Smooth muscle cell (in vitro differentiated cells): ENCODE measurements at regions not wholly inside any gene's neighbourhood (a gene's known extent, or its start where the extent isn't known, plus 50 kb on each side); places are given as distances from the start of the nearest gene placed in this dataset.

Source experiments
- DNase-seq: peaks from one replicate; lab custom pipeline; 2025; ENCODE audit not compliant: unreplicated experiment; lab: John Stamatoyannopoulos, UW
- H2AFZ ChIP-seq: fragments of 200-600 bp; sonication (generic); 2 replicates; pipeline ENCODE4 v1.6.0; 2016; ENCODE audit warnings: antibody characterized with exemption, low read depth, mild to moderate bottlenecking
- H3F3A ChIP-seq: fragments of 200-600 bp; sonication (generic); 2 replicates; pipeline ENCODE4 v1.6.0; 2017; ENCODE audit warnings: antibody characterized with exemption, low read depth
- H3K27ac ChIP-seq: fragments of 200-600 bp; sonication (generic); 2 replicates; pipeline ENCODE4 v1.5.1; 2016; ENCODE audit warnings: low read depth, mild to moderate bottlenecking
- H3K27me3 ChIP-seq: fragments of 200-600 bp; sonication (generic); 2 replicates; pipeline ENCODE4 v1.6.1; 2016; ENCODE audit warnings: low read depth, mild to moderate bottlenecking
- H3K36me3 ChIP-seq: fragments of 200-600 bp; sonication (generic); 2 replicates; pipeline ENCODE4 v1.5.1; 2016; ENCODE audit warnings: low read depth
- H3K4me1 ChIP-seq: fragments of 200-600 bp; sonication (generic); 2 replicates; pipeline ENCODE4 v1.5.1; 2016; ENCODE audit warnings: low read depth
- H3K4me2 ChIP-seq: fragments of 200-600 bp; sonication (generic); 2 replicates; pipeline ENCODE4 v1.6.0; 2016; ENCODE audit warnings: mild to moderate bottlenecking
- H3K4me3 ChIP-seq: fragments of 200-600 bp; sonication (generic); 2 replicates; pipeline ENCODE4 v1.5.1; 2016; ENCODE audit warnings: mild to moderate bottlenecking
- H3K79me2 ChIP-seq: fragments of 200-600 bp; sonication (generic); 2 replicates; pipeline ENCODE4 v1.6.0; 2016; ENCODE audit warnings: low read depth, mild to moderate bottlenecking
- H3K9ac ChIP-seq: fragments of 200-600 bp; sonication (generic); 2 replicates; pipeline ENCODE4 v1.6.0; 2016; ENCODE audit warnings: low read depth
- H3K9me3 ChIP-seq: fragments of 200-600 bp; sonication (generic); replicated peaks from 2 replicates; pipeline ENCODE4 v1.5.1; 2016; ENCODE audit warnings: low read depth
- H4K20me1 ChIP-seq: fragments of 200-600 bp; sonication (generic); 2 replicates; pipeline ENCODE4 v1.6.0; 2016; ENCODE audit warnings: low read depth
- CTCF ChIP-seq: fragments of 200-600 bp; sonication (generic); IDR thresholded peaks from 2 replicates; pipeline ENCODE4 v1.5.1; 2017; ENCODE audit warnings: borderline replicate concordance, mild to moderate bottlenecking, antibody characterized with exemption; ENCODE audit not compliant: insufficient read depth, poor library complexity, severe bottlenecking
- WGBS: methylation state at CpG from one replicate; pipeline ENCODE4 v1.1.7; 2016; ENCODE audit warnings: low lambda C conversion rate; 5-methylcytosine and 5-hydroxymethylcytosine counted together

DNA sequence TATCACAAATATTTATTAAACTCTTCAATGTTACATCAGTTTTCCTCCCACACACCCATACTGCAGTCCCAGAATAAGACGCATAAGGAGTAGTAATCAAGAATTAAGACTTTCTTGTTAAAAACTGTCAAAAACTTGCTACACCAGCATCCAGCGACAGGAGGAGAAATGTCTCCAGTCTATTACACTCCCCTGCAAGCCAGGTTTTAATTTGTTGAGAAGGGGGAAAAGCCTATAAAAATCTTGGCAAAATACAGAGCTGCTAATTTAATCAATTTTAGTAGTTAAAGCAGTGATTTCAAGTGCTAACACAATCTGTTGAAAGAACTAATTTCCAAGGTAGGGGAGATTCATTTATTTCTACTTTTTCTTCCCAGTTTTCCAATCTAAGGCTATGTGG lies 102.0 kb upstream of the MED13 start:
- H3K4me1 ChIP-seq: no peaks in the 10 kb centered on the region
- H3K36me3 ChIP-seq: no peaks in the 10 kb centered on the region
- H3K9ac ChIP-seq: no peak overlapping the region
- H3K79me2 ChIP-seq: no peaks in the 10 kb centered on the region
- no peaks in the 10 kb centered on the region for H3K27me3 ChIP-seq
- no peak for DNase-seq
- no peaks in the 10 kb centered on the region for H3F3A ChIP-seq
- no peak overlapping the region for H3K4me2 ChIP-seq
- TF ChIP-seq CTCF: no peak
- H3K9me3 ChIP-seq: no peaks in the 10 kb centered on the region
- 93% methylated on average over 2 of the region's 2 CpGs for WGBS
- no peak overlapping the region for H3K4me3 ChIP-seq
- H2AFZ ChIP-seq: no peak overlapping the region
- H3K27ac ChIP-seq: no peak overlapping the region
- H4K20me1 ChIP-seq: no peaks in the 10 kb centered on the region

- no peak overlapping the region for H2AFZ ChIP-seq
- no peak for TF ChIP-seq CTCF
- no peaks in the 10 kb centered on the region for H3K4me1 ChIP-seq
- no peak overlapping the region for H3K9ac ChIP-seq
- no peak overlapping the region for H3K4me2 ChIP-seq
- no peaks in the 10 kb centered on the region for H3K36me3 ChIP-seq
- H4K20me1 ChIP-seq: no peaks in the 10 kb centered on the region
- no peaks in the 10 kb centered on the region for H3F3A ChIP-seq
- no peaks in the 10 kb centered on the region for H3K9me3 ChIP-seq
- 57% methylated on average over 3 of the region's 3 CpGs for WGBS
- H3K27me3 ChIP-seq: no peaks in the 10 kb centered on the region
- DNase-seq: no peak
- H3K79me2 ChIP-seq: no peaks in the 10 kb centered on the region
- H3K4me3 ChIP-seq: no peak overlapping the region
- no peak overlapping the region for H3K27ac ChIP-seq
Observed at GRCh38 chr17:62164747-62165722, 100.0 kb upstream of the MED13 start.

- Histone ChIP-seq H3K9ac (no peak overlapping the region), H3K36me3 (no peaks in the 10 kb centered on the region), H3K4me3 (no peak overlapping the region), H3K9me3 (no peaks in the 10 kb centered on the region), H4K20me1 (no peaks in the 10 kb centered on the region), H2AFZ (no peak overlapping the region), H3F3A (no peaks in the 10 kb centered on the region), H3K4me2 (no peak overlapping the region), H3K27me3 (no peaks in the 10 kb centered on the region), H3K27ac (no peak overlapping the region), H3K79me2 (no peaks in the 10 kb centered on the region), H3K4me1 (no peaks in the 10 kb centered on the region)
- 87% methylated on average over 3 of the region's 3 CpGs for WGBS
- no peak for DNase-seq
- TF ChIP-seq CTCF: no peak
Observed at GRCh38 chr17:62163847-62164246, 98.8 kb upstream of the MED13 start.

- no peak overlapping the region for H3K9ac ChIP-seq
- H3K4me1 ChIP-seq: no peaks in the 10 kb centered on the region
- no peaks in the 10 kb centered on the region for H3K9me3 ChIP-seq
- no peaks in the 10 kb centered on the region for H3K79me2 ChIP-seq
- H3K36me3 ChIP-seq: no peaks in the 10 kb centered on the region
- DNase-seq: no peak
- no peaks in the 10 kb centered on the region for H4K20me1 ChIP-seq
- H3K4me3 ChIP-seq: no peak overlapping the region
- H3K27me3 ChIP-seq: no peaks in the 10 kb centered on the region
- no peaks in the 10 kb centered on the region for H3F3A ChIP-seq
- 91% methylated on average over 3 of the region's 3 CpGs for WGBS
- H3K27ac ChIP-seq: no peak overlapping the region
- no peak overlapping the region for H2AFZ ChIP-seq
- no peak for TF ChIP-seq CTCF
- H3K4me2 ChIP-seq: no peak overlapping the region
Observed at GRCh38 chr17:62162898-62163297, 97.8 kb upstream of the MED13 start.
